Tibial artery (tissue), 4 donors: ENCODE measurements at regions not wholly inside any gene's neighbourhood (a gene's known extent, or its start where the extent isn't known, plus 50 kb on each side); places are given as distances from the start of the nearest gene placed in this dataset.

Source experiments
- DNase-seq, 2 donors: peaks; one replicate each; pipeline ENCODE4 v3.0.0-alpha.2; 2019
- H3K27ac ChIP-seq, 2 donors: fragments of 200-600 bp; sonication (generic) in 1 of 2; 1 replicate in 1 of 2; 2 replicates in 1 of 2; pipeline ENCODE4 v1.5.1; 2018 to 2019; ENCODE audit warnings: mild to moderate bottlenecking in 1 of 2
- H3K27me3 ChIP-seq, 2 donors: fragments of 200-600 bp; sonication (generic) in 1 of 2; one replicate each; pipeline versions ENCODE4 v1.5.1 to v1.6.0; 2016 to 2019
- H3K36me3 ChIP-seq, 3 donors: fragments of 200-600 bp; sonication (generic) in 2 of 3; one replicate each; pipeline ENCODE4 v1.5.1; 2016 to 2019; ENCODE audit warnings: mild to moderate bottlenecking in 2 of 3
- H3K4me1 ChIP-seq, 4 donors: fragments of 200-600 bp; sonication (generic) in 2 of 4; 1 replicate in 3 of 4; 2 replicates in 1 of 4; pipeline ENCODE4 v1.5.1; 2016 to 2019
- H3K4me3 ChIP-seq, 2 donors: fragments of 200-600 bp; sonication (generic) in 1 of 2; 1 replicate in 1 of 2; 2 replicates in 1 of 2; pipeline ENCODE4 v1.5.1; 2018 to 2019; ENCODE audit warnings: mild to moderate bottlenecking in 2 of 2
- H3K9me3 ChIP-seq, 3 donors: fragments of 200-600 bp; sonication (generic) in 1 of 3; one replicate each; pipeline ENCODE4 v1.5.1; 2016 to 2019
- CTCF ChIP-seq, 2 experiments: fragments of 200-600 bp in 1 of 2; fragments of 450-650 bp in 1 of 2; IDR thresholded peaks; one replicate each; pipeline ENCODE4 v1.5.1; 2017 to 2019; ENCODE audit warnings: antibody characterized with exemption in 2 of 2, mild to moderate bottlenecking in 1 of 2, moderate library complexity in 1 of 2
- intact Hi-C: fragments of 100-400 bp; cut with DNase I; formaldehyde crosslinking; loops from one replicate; pipeline ENCODE4 v1.15.0; 2023; ENCODE audit warnings: low total_unique reads

GRCh38 chr20:57064836-57065235 is 201.6 kb downstream of the BMP7 start:
- H3K27ac ChIP-seq: no peak overlapping the region
- TF ChIP-seq CTCF (IDR thresholded peaks at IDR 0.05): no peak
- H3K4me1 ChIP-seq: no peaks in the 10 kb centered on the region
- peaks cover 0 to 18% of the 10 kb centered on the region in 2 donors for H3K27me3 ChIP-seq
- peak in 1 of 2 donors; percentile 17 for DNase-seq
- H3K36me3 ChIP-seq: no peaks in the 10 kb centered on the region
- H3K4me3 ChIP-seq: no peak overlapping the region
- H3K9me3 ChIP-seq: no peaks in the 10 kb centered on the region
- intact Hi-C loops: no loop called here

- no peak overlapping the region for H3K4me3 ChIP-seq
- no peak for TF ChIP-seq CTCF (IDR thresholded peaks at IDR 0.05)
- peaks cover 0 to 25% of the 10 kb centered on the region in 2 donors for H3K27me3 ChIP-seq
- no peaks in the 10 kb centered on the region for H3K9me3 ChIP-seq
- H3K27ac ChIP-seq: no peak overlapping the region
- H3K4me1 ChIP-seq: no peaks in the 10 kb centered on the region
- peak in 1 of 2 donors; percentile 6 for DNase-seq
- no peaks in the 10 kb centered on the region for H3K36me3 ChIP-seq
- intact Hi-C loops: no loop called here
Observed at GRCh38 chr20:57065646-57066045, 200.8 kb downstream of the BMP7 start.

GRCh38 chr20:57066126-57066900 is 200.1 kb downstream of the BMP7 start:
- peak in 1 of 2 donors; percentile 17 for DNase-seq
- Histone ChIP-seq H3K4me3 (no peak overlapping the region), H3K4me1 (no peaks in the 10 kb centered on the region), H3K27me3 (peaks cover 0 to 23% of the 10 kb centered on the region in 2 donors), H3K27ac (no peak overlapping the region), H3K36me3 (no peaks in the 10 kb centered on the region), H3K9me3 (no peaks in the 10 kb centered on the region)
- intact Hi-C loops: no loop called here
- TF ChIP-seq CTCF (IDR thresholded peaks at IDR 0.05): no peak

GRCh38 chr20:57069442-57069841 is 197.0 kb downstream of the BMP7 start:
- H3K4me1 ChIP-seq: no peaks in the 10 kb centered on the region
- peak in 1 of 2 donors; percentile 23 for DNase-seq
- no peaks in the 10 kb centered on the region for H3K36me3 ChIP-seq
- H3K27ac ChIP-seq: no peak overlapping the region
- intact Hi-C loops: no loop called here
- no peak for TF ChIP-seq CTCF (IDR thresholded peaks at IDR 0.05)
- H3K9me3 ChIP-seq: no peaks in the 10 kb centered on the region
- no peak overlapping the region for H3K4me3 ChIP-seq
- peaks cover 0 to 39% of the 10 kb centered on the region in 2 donors for H3K27me3 ChIP-seq

- Histone ChIP-seq H3K27me3 (peaks cover 0 to 40% of the 10 kb centered on the region in 2 donors), H3K4me1 (no peaks in the 10 kb centered on the region), H3K9me3 (no peaks in the 10 kb centered on the region), H3K36me3 (no peaks in the 10 kb centered on the region), H3K4me3 (no peak overlapping the region), H3K27ac (no peak overlapping the region)
- intact Hi-C loops: no loop called here
- no peak for DNase-seq
- TF ChIP-seq CTCF (IDR thresholded peaks at IDR 0.05): no peak
Observed at GRCh38 chr20:57070296-57070695, 196.1 kb downstream of the BMP7 start.
